GM12878 (cell line): ENCODE measurements at regions not wholly inside any gene's neighbourhood (a gene's known extent, or its start where the extent isn't known, plus 50 kb on each side); places are given as distances from the start of the nearest gene placed in this dataset.

Experiments used
- ATAC-seq: fragments of 200-7000 bp; cut with Tn5 transposase; 3 replicates; pipeline ENCODE4 v1.9.1; 2020; ENCODE audit warnings: mild to moderate bottlenecking, moderate library complexity
- BruUV-seq: library from RNA; stranded (reverse); fragments of 400-500 nt; replicated peaks from 2 replicates; lab custom pipeline; 2021; lab: Mats Ljungman, UMichigan
- CTCF ChIA-PET: fragments of 300-600 bp; sonication (Branson Sonifier 250); formaldehyde crosslinking; extraction: SDS; loops from one replicate; lab custom pipeline; 2021; ENCODE audit warnings: inconsistent platforms; lab: Yijun Ruan, JAX
- POLR2A ChIA-PET: fragments of 350-600 bp; formaldehyde crosslinking; extraction: SDS; loops from one replicate; lab custom pipeline; 2021; ENCODE audit warnings: inconsistent platforms; lab: Charles Lee
- RAD21 ChIA-PET: fragments of 300-600 bp; sonication (Branson Sonifier 250); formaldehyde crosslinking; loops from one replicate; lab custom pipeline; 2023; ENCODE audit warnings: antibody characterized with exemption; ENCODE audit not compliant: unreplicated experiment; lab: Charles Lee
- SMC1A ChIA-PET: fragments of 300-600 bp; sonication (Branson Sonifier 250); formaldehyde crosslinking; loops from one replicate; lab custom pipeline; 2023; ENCODE audit not compliant: unreplicated experiment, uncharacterized antibody; lab: Charles Lee
- DNase-seq: peaks from one replicate; pipeline ENCODE4 v3.0.0-alpha.2; 2011; ENCODE audit warnings: low read depth, low spot score
- FAIRE-seq: peaks from 3 replicates; lab custom pipeline; 2011; peaks lifted over from hg19 to GRCh38; lab: Jason Lieb, UNC
- H2AFZ ChIP-seq: 2 replicates; pipeline ENCODE4 v1.6.0; 2011; ENCODE audit warnings: low read depth, low read length, control low read depth; ENCODE audit not compliant: control insufficient read depth
- H3K27ac ChIP-seq: 2 replicates; pipeline ENCODE4 v1.5.1; 2011; ENCODE audit warnings: control low read depth; ENCODE audit not compliant: control insufficient read depth, insufficient read depth
- H3K27me3 ChIP-seq, 2 experiments: replicated peaks in 1 of 2; 2 replicates each; pipeline versions ENCODE4 v1.6.0 to v1.6.1; 2011; ENCODE audit warnings: low read length in 1 of 2; ENCODE audit not compliant: control insufficient read depth in 2 of 2, insufficient read depth in 2 of 2
- H3K36me3 ChIP-seq, 2 experiments: 2 replicates each; pipeline ENCODE4 v1.5.1; 2011; ENCODE audit warnings: low read length in 1 of 2; ENCODE audit not compliant: control insufficient read depth in 2 of 2, insufficient read depth in 2 of 2
- H3K4me1 ChIP-seq: 2 replicates; pipeline ENCODE4 v1.6.1; 2011; ENCODE audit warnings: mild to moderate bottlenecking, low read length, moderate library complexity, mixed read lengths; ENCODE audit not compliant: control insufficient read depth, insufficient read depth
- H3K4me2 ChIP-seq: 2 replicates; pipeline ENCODE4 v1.6.0; 2011; ENCODE audit warnings: control low read depth; ENCODE audit not compliant: control insufficient read depth, insufficient read depth
- H3K4me3 ChIP-seq: fragments of 200-600 bp; sonication (generic); 2 replicates; pipeline ENCODE4 v1.5.1; 2016
- H3K79me2 ChIP-seq: 2 replicates; pipeline ENCODE4 v1.6.0; 2011; ENCODE audit warnings: low read length; ENCODE audit not compliant: control insufficient read depth, insufficient read depth
- H3K9ac ChIP-seq: 2 replicates; pipeline ENCODE4 v1.8.0; 2011; ENCODE audit warnings: low read length, control low read depth, mixed read lengths; ENCODE audit not compliant: control insufficient read depth, insufficient read depth
- H3K9me3 ChIP-seq: replicated peaks from 3 replicates; pipeline ENCODE4 v1.5.1; 2011; ENCODE audit warnings: mild to moderate bottlenecking, low read length; ENCODE audit not compliant: control insufficient read depth, insufficient read depth
- H4K20me1 ChIP-seq: 2 replicates; pipeline ENCODE4 v1.6.0; 2011; ENCODE audit not compliant: control insufficient read depth, insufficient read depth
- BCLAF1 ChIP-seq: fragments of 450-650 bp; IDR thresholded peaks from 2 replicates; pipeline ENCODE4 v1.6.1; 2017; ENCODE audit warnings: antibody characterized with exemption, mild to moderate bottlenecking, moderate library complexity
- BHLHE40 ChIP-seq, 2 experiments: fragments of 450-650 bp in 1 of 2; IDR thresholded peaks; 2 replicates each; pipeline ENCODE4 v1.6.1; 2011 to 2017; ENCODE audit warnings: low read depth in 2 of 2, borderline replicate concordance in 1 of 2, improper control_type of control experiment in 1 of 2, low read length in 1 of 2, mild to moderate bottlenecking in 1 of 2
- POU2F2 ChIP-seq: IDR thresholded peaks from 3 replicates; pipeline ENCODE4 v1.6.1; 2011; ENCODE audit warnings: low read depth, mild to moderate bottlenecking, low read length, borderline replicate concordance
- PRDM15 ChIP-seq: fragments of 450-650 bp; formaldehyde crosslinking; IDR thresholded peaks from 2 replicates; pipeline ENCODE4 v1.4.0; 2020; ENCODE audit warnings: mild to moderate bottlenecking, moderate library complexity
- TARDBP ChIP-seq: IDR thresholded peaks from 2 replicates; pipeline ENCODE4 v1.6.1; 2016; ENCODE audit warnings: borderline replicate concordance
- USF2 ChIP-seq: IDR thresholded peaks from 2 replicates; pipeline ENCODE4 v1.6.1; 2011; ENCODE audit warnings: low read depth, low read length, improper control_type of control experiment, borderline replicate concordance
- YY1 ChIP-seq: IDR thresholded peaks from 2 replicates; pipeline ENCODE4 v1.6.1; 2011; ENCODE audit warnings: low read depth, mild to moderate bottlenecking, low read length
- in situ Hi-C: fragments of 300-500 bp; cut with MboI; formaldehyde crosslinking; loops from 9 replicates; pipeline ENCODE4 v1.14.3; 2018; ENCODE audit warnings: mixed read lengths
- intact Hi-C: fragments of 100-400 bp; cut with micrococcal nuclease; formaldehyde crosslinking; loops from one replicate; pipeline ENCODE4 v1.14.2; 2022; ENCODE audit not compliant: unreplicated experiment

GRCh38 chr9:24828687-24829086 lies 283.0 kb upstream of the IZUMO3 start (continued):
- TF ChIP-seq PRDM15 (CRISPR knock-in tag) (no peak), POU2F2 (no peak), YY1 (no peak)
- TF ChIP-seq, all 136 proteins: peak for 0

- H3K4me2 ChIP-seq, result no peak overlapping the region
- intact Hi-C loops (no loop called here), in situ Hi-C loops (no loop called here)
- no peak overlapping the region for H3K9ac ChIP-seq
- ATAC-seq (no peak), DNase-seq (no peak), FAIRE-seq (no peak)
- no peaks in the 10 kb centered on the region for H3K4me1 ChIP-seq
- ChIA-PET POLR2A (no interaction called here), RAD21 (no interaction called here), SMC1A (no interaction called here), CTCF (interaction anchor here (1.0 kb wide), 1 partner anchor 14 kb away, joined by 3 read pairs; no protein-coding TSS in a partner anchor)
- H3K4me3 ChIP-seq, result no peak overlapping the region
- BruUV-seq, result no TSS peak
- no peaks in the 10 kb centered on the region for H3K9me3 ChIP-seq
- no peaks in the 10 kb centered on the region for H3K36me3 ChIP-seq
- no peaks in the 10 kb centered on the region for H3K79me2 ChIP-seq
- TF ChIP-seq USF2 (no peak), TARDBP (no peak), BHLHE40 (IDR thresholded peaks at IDR 0.05; ENCODE audit: borderline replicate concordance in 1 of 2, low read depth in 2 of 2, low read length in 1 of 2) (no peak), BCLAF1 (no peak)
- no peak overlapping the region for H2AFZ ChIP-seq
- no peak overlapping the region for H3K27ac ChIP-seq
- H4K20me1 ChIP-seq, result no peaks in the 10 kb centered on the region
- H3K27me3 ChIP-seq, result no peaks in the 10 kb centered on the region
Measured at GRCh38 chr9:24824607-24825006, 278.9 kb upstream of the IZUMO3 start.
